Astrocyte (in vitro differentiated cells and primary cell): ENCODE measurements at regions not wholly inside any gene's neighbourhood (a gene's known extent, or its start where the extent isn't known, plus 50 kb on each side); places are given as distances from the start of the nearest gene placed in this dataset.

Experiments
- DNase-seq: peaks from one replicate; pipeline ENCODE4 v3.0.0-alpha.2; 2010; ENCODE audit warnings: low read depth
- FAIRE-seq: peaks from 2 replicates; lab custom pipeline; 2011; peaks lifted over from hg19 to GRCh38; lab: Jason Lieb, UNC
- H2AFZ ChIP-seq: 2 replicates; pipeline ENCODE4 v1.6.0; 2012; ENCODE audit warnings: low read depth, low read length, inconsistent platforms
- H3K27ac ChIP-seq: 2 replicates; pipeline ENCODE4 v1.5.1; 2011; ENCODE audit warnings: low read depth, low read length, inconsistent platforms
- H3K27me3 ChIP-seq: 2 replicates; pipeline ENCODE4 v1.6.0; 2011; ENCODE audit warnings: low read length, inconsistent platforms; ENCODE audit not compliant: insufficient read depth
- H3K36me3 ChIP-seq: 2 replicates; pipeline ENCODE4 v1.5.1; 2011; ENCODE audit warnings: low read length, inconsistent platforms; ENCODE audit not compliant: insufficient read depth
- H3K4me1 ChIP-seq: 2 replicates; pipeline ENCODE4 v1.5.1; 2011; ENCODE audit warnings: low read length, inconsistent platforms; ENCODE audit not compliant: insufficient read depth
- H3K4me2 ChIP-seq: 2 replicates; pipeline ENCODE4 v1.6.0; 2012; ENCODE audit warnings: low read length, inconsistent platforms
- H3K4me3 ChIP-seq: 2 replicates; pipeline ENCODE4 v1.5.1; 2011; ENCODE audit warnings: low read depth, mild to moderate bottlenecking, low read length, inconsistent platforms; ENCODE audit not compliant: insufficient read depth
- H3K79me2 ChIP-seq: 2 replicates; pipeline ENCODE4 v1.6.0; 2012; ENCODE audit warnings: mild to moderate bottlenecking, low read length, inconsistent platforms; ENCODE audit not compliant: insufficient read depth
- H3K9ac ChIP-seq: 2 replicates; pipeline ENCODE4 v1.6.0; 2012; ENCODE audit warnings: mild to moderate bottlenecking, low read length, inconsistent platforms
- H3K9me3 ChIP-seq: 2 replicates; pipeline ENCODE4 v1.5.1; 2012; ENCODE audit warnings: low read depth, mild to moderate bottlenecking, low read length, inconsistent platforms; ENCODE audit not compliant: insufficient read depth
- H4K20me1 ChIP-seq: 2 replicates; pipeline ENCODE4 v1.6.0; 2012; ENCODE audit warnings: low read length, inconsistent platforms; ENCODE audit not compliant: insufficient read depth
- H3K27ac Mint-ChIP-seq: one replicate; pipeline ENCODE4 v1.8.0; 2021; ENCODE audit warnings: mild to moderate bottlenecking, mixed read lengths; ENCODE audit not compliant: unreplicated experiment
- H3K27me3 Mint-ChIP-seq: one replicate; pipeline ENCODE4 v1.8.0; 2021; ENCODE audit warnings: low read depth, mixed read lengths; ENCODE audit not compliant: unreplicated experiment
- H3K36me3 Mint-ChIP-seq: one replicate; pipeline ENCODE4 v1.8.0; 2021; ENCODE audit warnings: low read depth, mixed read lengths; ENCODE audit not compliant: unreplicated experiment
- H3K4me1 Mint-ChIP-seq: one replicate; pipeline ENCODE4 v1.8.0; 2021; ENCODE audit warnings: low read depth, mixed read lengths; ENCODE audit not compliant: unreplicated experiment
- H3K4me3 Mint-ChIP-seq: one replicate; pipeline ENCODE4 v1.8.0; 2021; ENCODE audit warnings: mild to moderate bottlenecking, moderate library complexity, mixed read lengths; ENCODE audit not compliant: unreplicated experiment
- H3K9me3 Mint-ChIP-seq: one replicate; pipeline ENCODE4 v1.8.0; 2021; ENCODE audit warnings: mild to moderate bottlenecking, mixed read lengths; ENCODE audit not compliant: unreplicated experiment
- EZH2 ChIP-seq: IDR thresholded peaks from 2 replicates; pipeline ENCODE4 v1.6.1; 2012; ENCODE audit warnings: mild to moderate bottlenecking, low read length, inconsistent platforms; ENCODE audit not compliant: insufficient read depth
- TF ChIP-seq, protein P1 (sequence below): IDR thresholded peaks from 2 replicates; pipeline ENCODE4 v1.5.1; 2011; ENCODE audit warnings: low read depth, mild to moderate bottlenecking, inconsistent platforms, low read length, moderate library complexity; ENCODE audit not compliant: insufficient read depth

DNA sequence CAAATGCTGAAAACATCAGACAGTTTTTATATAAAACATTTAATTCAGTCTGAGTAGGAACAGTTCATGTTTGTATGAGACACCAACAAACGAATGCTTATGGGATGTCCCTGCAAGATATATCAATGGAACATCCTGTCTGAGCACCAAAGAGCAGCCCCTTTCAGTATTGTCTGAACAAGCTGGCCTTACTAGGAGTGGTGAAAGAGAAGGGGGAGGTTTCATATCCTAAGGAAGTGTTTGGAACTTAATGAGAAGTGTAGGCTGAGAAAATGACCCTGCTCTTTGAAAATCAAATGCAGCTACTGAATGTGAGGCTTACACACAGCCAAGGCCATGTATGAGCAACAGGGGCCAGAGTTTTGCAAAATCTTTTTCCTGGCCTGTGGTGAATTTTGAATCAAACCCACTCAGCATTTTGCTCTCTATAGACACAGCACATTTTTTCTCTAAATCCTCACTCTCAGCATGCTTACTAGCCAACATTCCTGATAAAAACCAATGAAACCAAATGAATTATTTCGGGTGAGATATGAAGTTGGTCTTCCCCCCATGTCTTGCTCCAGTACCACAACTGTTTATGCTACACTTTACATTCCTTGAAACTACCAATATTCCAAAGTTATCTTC, 119.4 kb downstream of the LUZP4 start:
- H3K4me1 ChIP-seq: peaks cover 7% of the 10 kb centered on the region
- peak; percentile 63 for DNase-seq
- no peak overlapping the region for H3K27ac Mint-ChIP-seq
- H3K4me1 Mint-ChIP-seq: peaks cover 8% of the 10 kb centered on the region
- H3K27me3 ChIP-seq: no peaks in the 10 kb centered on the region
- H3K79me2 ChIP-seq: no peaks in the 10 kb centered on the region
- H3K4me3 ChIP-seq: no peak overlapping the region
- TF ChIP-seq, protein P1, sequence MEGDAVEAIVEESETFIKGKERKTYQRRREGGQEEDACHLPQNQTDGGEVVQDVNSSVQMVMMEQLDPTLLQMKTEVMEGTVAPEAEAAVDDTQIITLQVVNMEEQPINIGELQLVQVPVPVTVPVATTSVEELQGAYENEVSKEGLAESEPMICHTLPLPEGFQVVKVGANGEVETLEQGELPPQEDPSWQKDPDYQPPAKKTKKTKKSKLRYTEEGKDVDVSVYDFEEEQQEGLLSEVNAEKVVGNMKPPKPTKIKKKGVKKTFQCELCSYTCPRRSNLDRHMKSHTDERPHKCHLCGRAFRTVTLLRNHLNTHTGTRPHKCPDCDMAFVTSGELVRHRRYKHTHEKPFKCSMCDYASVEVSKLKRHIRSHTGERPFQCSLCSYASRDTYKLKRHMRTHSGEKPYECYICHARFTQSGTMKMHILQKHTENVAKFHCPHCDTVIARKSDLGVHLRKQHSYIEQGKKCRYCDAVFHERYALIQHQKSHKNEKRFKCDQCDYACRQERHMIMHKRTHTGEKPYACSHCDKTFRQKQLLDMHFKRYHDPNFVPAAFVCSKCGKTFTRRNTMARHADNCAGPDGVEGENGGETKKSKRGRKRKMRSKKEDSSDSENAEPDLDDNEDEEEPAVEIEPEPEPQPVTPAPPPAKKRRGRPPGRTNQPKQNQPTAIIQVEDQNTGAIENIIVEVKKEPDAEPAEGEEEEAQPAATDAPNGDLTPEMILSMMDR: no peak
- TF ChIP-seq EZH2: no peak
- no peaks in the 10 kb centered on the region for H3K36me3 ChIP-seq
- peak overlapping the region; percentile 41 for H3K4me2 ChIP-seq
- no peaks in the 10 kb centered on the region for H4K20me1 ChIP-seq
- no peaks in the 10 kb centered on the region for H3K36me3 Mint-ChIP-seq
- H2AFZ ChIP-seq: no peak overlapping the region
- no peaks in the 10 kb centered on the region for H3K9me3 Mint-ChIP-seq
- H3K9ac ChIP-seq: no peak overlapping the region
- H3K4me3 Mint-ChIP-seq: no peak overlapping the region
- no peaks in the 10 kb centered on the region for H3K9me3 ChIP-seq
- H3K27ac ChIP-seq: no peak overlapping the region
- H3K27me3 Mint-ChIP-seq: no peaks in the 10 kb centered on the region
- FAIRE-seq: peak; percentile 88

DNA sequence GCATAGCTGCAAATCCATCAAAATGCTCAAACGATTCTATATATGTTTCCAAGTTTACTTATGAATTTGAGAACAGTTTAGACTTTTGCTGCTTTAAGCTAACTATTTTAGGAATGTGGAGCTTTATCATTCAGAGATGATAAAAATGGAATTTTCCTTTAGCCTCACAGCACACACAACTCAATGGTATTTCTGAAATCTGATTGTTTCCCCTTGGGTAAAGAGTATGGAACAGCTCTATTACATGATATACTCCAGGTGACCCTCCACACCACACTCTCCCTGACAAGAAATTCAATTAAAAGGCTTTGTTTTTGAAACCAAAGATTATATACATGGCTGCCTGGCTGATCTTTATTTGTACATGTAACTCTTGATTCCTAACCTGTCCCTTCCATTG, 120.0 kb downstream of the LUZP4 start:
- Histone ChIP-seq H3K27me3 (no peaks in the 10 kb centered on the region), H3K9me3 (no peaks in the 10 kb centered on the region), H4K20me1 (no peaks in the 10 kb centered on the region), H3K9ac (no peak overlapping the region), H3K4me1 (peaks cover 7% of the 10 kb centered on the region), H3K4me2 (peak overlapping the region; percentile 36), H3K36me3 (no peaks in the 10 kb centered on the region), H2AFZ (no peak overlapping the region), H3K4me3 (no peak overlapping the region), H3K27ac (no peak overlapping the region), H3K79me2 (no peaks in the 10 kb centered on the region)
- H3K27ac Mint-ChIP-seq: no peak overlapping the region
- TF ChIP-seq, protein P1: no peak
- TF ChIP-seq EZH2: no peak
- FAIRE-seq (peak; percentile 32), DNase-seq (peak; percentile 32)
- H3K27me3 Mint-ChIP-seq: no peaks in the 10 kb centered on the region
- no peaks in the 10 kb centered on the region for H3K9me3 Mint-ChIP-seq
- H3K36me3 Mint-ChIP-seq: no peaks in the 10 kb centered on the region
- H3K4me3 Mint-ChIP-seq: no peak overlapping the region
- peaks cover 8% of the 10 kb centered on the region for H3K4me1 Mint-ChIP-seq

DNA sequence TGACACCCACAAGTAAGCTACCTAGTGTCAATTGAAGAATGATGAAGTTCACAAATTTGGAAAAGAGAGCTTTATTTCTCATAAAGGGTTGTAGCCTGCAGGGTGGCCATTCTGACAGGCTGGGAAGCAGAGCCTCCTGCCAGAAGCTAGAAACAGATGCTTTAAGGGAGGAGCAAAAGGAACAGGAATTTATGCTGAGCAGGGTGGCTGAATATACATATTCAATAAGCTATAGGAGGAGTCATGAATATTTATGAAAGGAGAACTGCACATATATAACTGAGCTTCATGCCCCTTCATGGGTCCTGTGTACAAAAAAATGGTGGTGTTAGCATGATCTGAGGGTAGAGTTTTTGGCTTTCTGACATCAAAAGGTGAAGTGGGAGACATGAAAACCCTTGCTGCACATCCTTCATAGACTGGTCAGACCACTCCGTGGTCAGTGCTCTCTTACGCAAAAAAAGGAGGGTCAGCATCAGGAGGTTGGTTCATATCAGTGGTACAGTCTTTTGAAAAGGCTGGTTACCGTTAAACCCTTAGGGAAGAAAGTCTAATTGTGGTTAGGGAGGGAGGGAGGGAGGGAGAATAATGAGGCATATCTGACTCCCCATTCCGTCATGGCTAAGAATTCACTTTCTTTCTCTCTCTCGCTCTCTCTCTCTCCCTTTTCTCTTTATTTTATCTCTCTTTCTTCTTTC, 121.4 kb downstream of the LUZP4 start:
- no peak for DNase-seq
- peak; percentile 69 for FAIRE-seq
- no peak overlapping the region for H3K27ac Mint-ChIP-seq
- Histone ChIP-seq H2AFZ (no peak overlapping the region), H3K36me3 (no peaks in the 10 kb centered on the region), H3K27ac (no peak overlapping the region), H3K4me1 (peaks cover 7% of the 10 kb centered on the region), H3K9ac (no peak overlapping the region), H3K4me3 (no peak overlapping the region), H3K79me2 (no peaks in the 10 kb centered on the region), H3K4me2 (no peak overlapping the region), H3K27me3 (no peaks in the 10 kb centered on the region), H3K9me3 (no peaks in the 10 kb centered on the region), H4K20me1 (no peaks in the 10 kb centered on the region)
- TF ChIP-seq, protein P1: no peak
- no peak for TF ChIP-seq EZH2
- no peaks in the 10 kb centered on the region for H3K36me3 Mint-ChIP-seq
- no peaks in the 10 kb centered on the region for H3K9me3 Mint-ChIP-seq
- no peak overlapping the region for H3K4me3 Mint-ChIP-seq
- H3K27me3 Mint-ChIP-seq: no peaks in the 10 kb centered on the region
- peaks cover 11% of the 10 kb centered on the region for H3K4me1 Mint-ChIP-seq
